CMK (cell line): ENCODE measurements at regions not wholly inside any gene's neighbourhood (a gene's known extent, or its start where the extent isn't known, plus 50 kb on each side); places are given as distances from the start of the nearest gene placed in this dataset.

Experiments used
- DNase-seq: peaks from one replicate; pipeline ENCODE4 v3.0.0-alpha.2; 2010; ENCODE audit warnings: low read depth

DNA sequence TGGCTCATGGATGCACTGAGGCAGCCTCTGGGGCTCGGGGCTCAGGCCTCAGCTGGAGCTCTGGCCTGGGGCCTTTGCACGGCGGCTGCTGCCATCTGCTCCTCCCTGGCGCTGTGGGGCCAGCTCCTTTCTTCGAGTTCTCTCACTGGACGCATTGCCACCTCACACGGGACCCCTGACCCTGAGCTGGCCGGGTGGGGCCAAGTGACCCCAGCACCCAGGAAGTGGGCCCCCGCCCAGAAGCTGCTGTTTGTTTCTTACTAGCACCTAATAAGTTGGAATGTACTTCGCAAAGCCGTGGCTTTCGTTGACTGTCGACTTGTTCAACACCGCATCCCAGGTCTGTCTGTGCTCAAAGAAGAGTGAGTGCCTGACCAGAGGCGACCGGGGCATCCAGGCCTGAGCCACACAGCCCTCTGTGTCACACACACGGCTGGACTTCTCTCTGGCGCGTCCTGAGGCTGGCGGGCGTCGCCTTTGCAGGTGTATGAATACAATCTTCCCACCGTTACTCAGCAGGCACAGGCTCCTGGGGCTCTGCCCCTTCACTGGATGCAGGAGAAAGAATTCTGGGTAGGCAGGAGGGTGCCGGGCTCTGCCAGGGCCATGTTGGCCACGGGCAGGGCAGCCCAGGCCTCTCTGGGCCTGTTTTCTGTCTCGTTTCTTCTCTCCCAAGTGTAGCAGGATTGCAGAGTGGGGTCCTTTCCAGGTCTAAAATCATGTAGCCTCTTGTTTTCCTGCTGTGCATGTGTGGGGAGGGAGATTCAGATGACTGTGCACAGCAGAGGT lies 112.9 kb downstream of the DLL1 start:
- DNase-seq, result no peak

DNA sequence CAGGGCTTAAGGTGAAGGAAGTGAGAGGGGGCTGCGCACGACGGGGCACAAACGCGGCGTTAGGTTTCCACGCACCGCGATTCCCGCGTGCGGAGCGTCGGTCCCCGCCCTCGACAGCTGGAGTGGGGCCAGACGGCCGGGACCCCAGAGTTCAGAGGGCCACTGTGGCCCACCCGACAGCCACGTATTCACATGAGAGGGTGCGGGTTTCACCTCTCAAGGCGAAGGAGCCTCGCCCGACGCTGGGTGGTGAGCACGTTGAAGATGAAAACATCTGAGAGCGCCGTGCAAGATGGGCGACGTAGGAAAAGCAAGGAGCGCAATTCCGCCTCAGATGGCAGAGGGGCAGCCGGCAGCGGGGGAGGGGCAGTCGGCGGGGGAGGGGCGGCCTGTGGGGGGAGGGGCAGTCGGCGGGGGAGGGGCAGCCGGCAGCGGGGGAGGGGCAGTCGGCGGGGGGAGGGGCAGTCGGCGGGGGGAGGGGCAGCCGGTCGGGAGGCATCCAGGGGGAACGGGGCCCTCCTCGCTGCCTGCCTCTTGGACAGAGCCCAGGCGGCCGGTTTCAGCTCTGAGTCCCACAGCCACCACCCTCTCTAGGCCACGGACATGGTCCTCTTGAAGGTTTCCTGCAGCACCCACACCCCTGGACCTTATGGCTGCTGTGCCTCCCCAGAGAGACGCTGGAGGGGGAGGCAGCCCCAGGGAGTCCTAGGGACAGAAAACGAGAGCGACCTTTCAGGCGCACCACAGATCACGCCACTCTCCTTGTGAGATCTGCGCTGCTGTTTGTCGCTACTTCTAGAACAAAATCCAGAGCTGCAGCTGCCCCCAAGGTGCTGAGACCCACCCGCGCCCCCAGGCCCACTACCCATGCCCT lies 113.7 kb downstream of the DLL1 start:
- DNase-seq, result no peak

- DNase-seq, result no peak
These were observed 114.6 kb downstream of the DLL1 start for GRCh38 chr6:170176136-170176897.

DNA sequence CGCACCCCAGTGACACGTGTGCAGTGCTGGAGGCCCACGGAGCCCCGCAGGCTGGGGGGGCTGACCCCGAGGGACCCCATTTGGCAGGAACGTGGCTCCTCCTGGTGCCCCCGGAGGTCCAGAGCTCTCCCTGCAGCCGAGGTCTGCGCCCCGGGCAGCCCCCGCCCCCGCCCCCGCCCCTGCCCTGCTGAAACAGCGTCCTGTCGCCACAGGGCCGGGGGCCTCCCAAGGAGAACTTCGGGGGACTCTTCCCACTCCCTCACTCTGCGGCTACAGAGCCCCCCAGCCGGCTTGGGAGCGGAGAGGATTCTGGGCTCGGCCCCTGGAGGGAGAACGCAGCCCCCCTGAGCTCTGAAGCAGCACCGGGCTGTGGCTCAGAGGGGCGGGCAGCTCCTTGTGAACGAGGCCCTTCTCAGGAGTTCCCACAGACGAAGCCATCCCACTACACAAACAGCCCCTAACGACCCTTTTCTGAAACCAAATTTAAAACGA lies 115.2 kb downstream of the DLL1 start:
- no peak for DNase-seq

DNA sequence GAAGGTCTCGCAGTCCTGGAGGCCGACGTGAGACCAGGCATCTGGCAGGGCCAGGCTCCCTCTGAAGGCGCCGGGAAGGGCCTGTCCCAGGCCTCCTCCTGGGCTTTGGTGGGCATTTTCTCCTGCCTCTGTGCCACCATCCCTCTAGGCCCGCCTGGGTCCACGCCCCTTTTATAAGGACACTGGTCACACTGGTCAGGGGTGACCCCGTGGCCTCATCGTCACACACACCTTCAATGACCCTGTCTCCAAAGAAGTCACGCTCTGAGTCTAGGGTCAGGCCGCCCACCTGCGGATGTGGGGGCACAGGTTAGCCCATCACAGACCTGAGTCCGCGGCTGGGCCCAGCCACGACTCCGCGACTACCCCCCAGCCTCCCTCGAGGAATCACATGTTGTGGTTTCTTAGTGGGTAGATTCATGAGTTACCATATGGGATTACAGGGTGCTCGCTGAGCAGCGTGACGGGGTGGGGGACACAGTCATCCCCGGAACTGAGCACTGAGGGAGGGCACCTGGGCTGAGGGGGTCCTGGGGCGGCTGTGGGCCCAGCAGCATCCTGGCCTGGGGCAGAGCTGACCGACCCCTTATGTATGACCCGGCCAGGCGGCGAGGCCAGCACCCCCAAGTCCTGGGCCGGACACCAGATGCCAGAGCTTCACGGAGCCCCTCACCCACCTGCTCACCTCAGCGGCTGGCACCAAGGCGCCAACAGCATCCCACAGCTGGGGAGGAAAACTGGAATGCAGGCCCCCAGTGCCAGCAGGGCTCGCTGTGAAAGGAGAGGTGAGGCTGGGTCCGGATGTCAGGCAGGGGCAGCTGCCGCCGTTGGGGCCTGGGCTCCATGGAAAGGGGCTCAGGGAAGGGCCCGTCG lies 115.9 kb downstream of the DLL1 start:
- no peak for DNase-seq

DNA sequence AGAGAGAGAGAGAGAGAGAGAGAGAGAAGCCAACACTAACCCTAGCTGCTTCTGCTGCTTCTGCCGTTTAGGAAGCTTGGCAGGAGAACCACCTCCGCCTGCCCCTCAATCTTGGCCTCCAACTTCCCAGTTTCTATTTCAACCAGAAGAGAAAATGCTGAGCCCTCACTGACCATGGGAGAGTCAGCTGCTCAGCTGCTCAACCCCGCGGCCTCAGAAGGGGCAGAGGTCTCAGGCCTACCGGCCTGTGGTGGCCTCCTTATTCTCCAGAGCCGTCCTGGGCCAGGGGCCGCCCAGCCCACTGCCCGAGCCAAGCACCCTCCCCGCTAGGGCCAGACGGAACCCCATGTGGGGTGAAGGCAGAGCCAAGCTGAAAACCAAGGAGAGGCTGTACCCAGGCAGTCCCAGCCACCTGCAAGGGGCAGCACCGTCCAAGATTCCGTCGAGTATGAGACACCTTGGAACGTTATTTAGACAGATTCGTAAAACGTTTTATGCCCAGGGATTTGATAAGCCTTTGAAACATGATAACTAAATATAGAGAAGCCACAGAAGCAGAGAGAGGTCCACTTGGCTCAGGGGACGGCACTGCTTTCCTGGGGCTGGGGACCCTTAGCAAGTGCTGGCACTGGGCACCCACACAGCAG lies 116.6 kb downstream of the DLL1 start:
- no peak for DNase-seq

DNA sequence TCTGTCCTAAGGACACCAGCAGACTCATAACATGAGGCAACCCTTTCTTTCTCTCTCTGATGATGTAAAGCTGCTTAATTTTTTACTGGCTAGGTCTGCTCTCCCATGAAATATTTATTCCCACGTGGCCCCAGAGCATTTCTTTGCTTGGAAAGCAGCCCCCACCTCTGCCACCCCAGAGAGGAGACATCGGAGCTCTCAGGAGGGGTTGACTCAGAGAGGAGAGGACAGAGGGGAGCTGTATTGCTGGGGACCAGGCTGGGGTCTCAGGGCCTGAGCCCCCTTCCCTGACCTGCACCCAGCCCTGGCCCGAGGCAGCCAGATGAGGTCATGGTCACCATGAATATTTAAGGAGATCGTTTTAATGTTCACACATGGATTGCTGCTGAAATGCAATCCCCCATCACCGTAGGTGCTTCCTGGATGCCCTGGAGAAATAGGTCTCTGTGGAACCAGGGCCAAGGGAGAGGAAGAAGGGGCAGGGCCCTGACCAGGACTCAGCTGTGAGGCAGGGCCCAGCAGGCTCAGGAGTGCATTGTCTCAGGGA lies 117.5 kb downstream of the DLL1 start:
- no peak for DNase-seq

DNA sequence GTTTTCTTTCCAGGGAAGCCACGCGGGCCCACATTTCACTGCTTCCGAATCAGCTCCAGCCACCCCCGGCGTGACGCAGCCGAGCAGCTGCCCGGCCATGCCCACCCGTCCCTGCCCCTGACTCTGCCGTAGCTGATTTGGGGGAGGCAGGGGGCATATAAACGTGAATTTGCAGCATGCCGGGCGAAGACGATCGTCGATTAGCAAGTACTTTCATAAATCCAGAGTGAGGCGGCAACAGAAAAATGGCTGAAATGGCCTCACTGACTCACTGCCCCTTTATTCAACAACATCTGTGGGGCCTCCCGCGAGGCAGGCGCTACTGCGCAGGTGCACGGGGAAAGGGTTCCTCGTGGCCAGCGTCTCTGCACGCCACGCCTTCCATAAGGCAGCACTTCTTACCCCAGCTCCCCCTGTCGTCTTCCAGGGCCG lies 118.0 kb downstream of the DLL1 start:
- no peak for DNase-seq

GRCh38 chr6:170172392-170172791 lies 118.5 kb downstream of the DLL1 start:
- DNase-seq, result no peak

GRCh38 chr6:170167657-170168159 lies 123.2 kb downstream of the DLL1 start:
- no peak for DNase-seq

DNA sequence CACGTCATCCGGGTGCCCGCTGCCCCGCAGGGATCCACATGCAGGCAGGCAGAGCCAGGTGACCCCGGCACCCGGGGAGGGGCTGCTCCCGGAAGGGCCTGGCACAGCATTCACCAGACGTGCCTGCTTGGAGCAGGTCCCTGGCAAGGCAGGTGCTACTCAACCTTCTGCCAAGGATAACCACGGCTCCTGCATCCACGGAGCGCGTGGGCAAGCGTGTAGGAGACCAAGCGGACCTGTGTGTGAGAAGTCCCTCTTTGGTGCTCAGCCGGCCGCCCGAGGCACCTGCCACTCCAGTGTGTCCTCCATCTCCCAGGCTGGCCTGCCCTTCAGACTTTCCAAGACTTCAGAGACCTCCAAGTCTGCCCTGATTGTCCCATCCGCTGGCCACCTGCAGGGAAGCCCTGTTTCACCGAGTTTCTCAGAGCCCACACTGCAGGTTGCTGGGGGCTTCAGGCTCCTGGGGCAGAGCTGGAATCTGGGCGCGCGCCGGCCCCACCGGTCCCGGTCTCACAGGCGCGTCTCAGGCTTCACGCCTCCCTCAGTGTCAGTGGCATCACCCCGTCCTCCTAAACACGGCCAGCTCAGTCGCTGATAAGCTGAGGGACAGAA lies 124.3 kb downstream of the DLL1 start:
- no peak for DNase-seq

- no peak for DNase-seq
These were observed 125.3 kb downstream of the DLL1 start for GRCh38 chr6:170165471-170166117.

DNA sequence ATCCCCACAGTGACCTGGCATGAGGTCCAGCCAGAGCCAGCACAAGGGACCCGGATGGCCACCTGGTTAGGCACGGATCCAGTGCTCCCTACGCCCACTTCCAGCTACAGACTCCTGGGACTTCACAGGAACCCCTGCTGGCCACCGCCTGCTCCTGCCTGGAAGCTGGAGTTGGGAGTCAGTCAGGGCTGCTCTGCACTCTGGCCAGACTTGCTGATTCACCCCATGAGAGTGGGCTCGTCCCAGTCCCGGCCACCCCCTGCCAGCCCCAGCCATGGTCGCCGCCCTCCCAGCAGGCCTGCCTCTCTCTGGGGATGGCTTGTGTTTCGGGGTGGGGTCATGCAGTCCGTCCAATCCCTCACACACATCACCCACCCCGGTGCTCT lies 125.8 kb downstream of the DLL1 start:
- DNase-seq, result no peak

GRCh38 chr6:170164271-170164900 lies 126.5 kb downstream of the DLL1 start:
- no peak for DNase-seq

DNA sequence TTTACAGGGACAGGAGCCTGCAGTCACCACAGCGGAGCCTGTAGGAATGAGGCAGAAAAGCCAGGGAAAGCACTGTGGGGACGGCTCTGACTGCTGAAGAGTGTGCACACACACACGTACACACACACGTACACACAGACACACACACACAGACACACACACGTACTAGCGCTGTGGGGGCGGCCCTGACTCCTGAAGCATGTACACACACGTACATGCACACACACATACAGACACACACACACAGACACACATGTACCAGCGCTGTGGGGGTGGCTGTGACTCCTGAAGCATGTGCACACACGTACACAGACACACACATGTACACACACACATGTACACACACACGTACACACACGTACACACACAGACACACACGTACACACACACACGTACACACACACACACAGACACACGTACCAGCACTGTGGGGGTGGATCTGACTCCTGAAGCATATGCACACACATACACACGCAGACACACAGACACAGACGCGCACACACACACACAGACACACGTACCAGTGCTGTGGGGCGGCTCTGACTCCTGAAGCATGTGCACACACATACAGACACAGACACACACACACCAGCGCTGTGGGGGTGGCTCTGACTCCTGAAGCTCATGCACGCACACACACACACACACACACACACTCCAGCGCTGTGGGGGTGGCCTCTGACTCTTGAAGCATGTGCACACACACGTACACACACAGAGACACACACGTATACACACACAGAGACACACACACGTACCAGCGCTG lies 127.3 kb downstream of the DLL1 start:
- DNase-seq, result no peak

GRCh38 chr6:170162775-170163404 lies 128.0 kb downstream of the DLL1 start:
- DNase-seq, result peak; percentile 17

- no peak for DNase-seq
These were observed 128.7 kb downstream of the DLL1 start for GRCh38 chr6:170162011-170162774.
